AG20443 (cell line): ENCODE measurements at regions not wholly inside any gene's neighbourhood (a gene's known extent, or its start where the extent isn't known, plus 50 kb on each side); places are given as distances from the start of the nearest gene placed in this dataset.
A peak's percentile ranks its signal among the peaks of the same experiment; 100 is the strongest.
"Not testable (repeated sequence)": the region's sequence is repeated elsewhere in the genome, so short reads cannot be mapped to it uniquely, and the experiment has no call there.

ENCODE experiments used
- DNase-seq: peaks from one replicate; pipeline ENCODE4 v3.0.0; 2012; ENCODE audit warnings: low spot score, mixed read lengths

- no peak for DNase-seq
Observed at GRCh38 chr2:238750212-238750904, 97.5 kb upstream of the TWIST2 start.

GRCh38 chr2:238754259-238754658, 93.6 kb upstream of the TWIST2 start:
- DNase-seq, result no peak

DNA sequence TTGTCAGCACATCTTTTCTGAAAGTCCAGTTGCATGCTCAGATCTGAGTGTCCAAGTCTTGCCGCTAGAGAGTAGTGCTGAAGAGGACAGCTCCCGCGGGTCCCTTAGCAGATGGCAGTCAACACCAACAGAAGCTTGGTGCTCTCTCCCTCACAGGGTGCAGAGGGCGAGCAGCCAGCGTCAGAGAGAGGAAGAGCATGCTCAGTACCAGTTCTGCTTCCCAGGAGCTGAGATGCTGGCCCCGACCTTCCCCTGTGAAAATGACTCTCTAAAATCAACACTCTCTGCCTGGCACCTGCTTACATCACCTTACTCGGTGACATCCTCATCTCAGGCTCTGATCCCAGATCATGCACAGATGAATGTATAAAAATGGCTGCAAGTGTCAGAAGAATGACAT, 86.0 kb upstream of the TWIST2 start:
- peak; percentile 68 for DNase-seq

GRCh38 chr2:238763471-238763995, 84.4 kb upstream of the TWIST2 start:
- no peak for DNase-seq

DNA sequence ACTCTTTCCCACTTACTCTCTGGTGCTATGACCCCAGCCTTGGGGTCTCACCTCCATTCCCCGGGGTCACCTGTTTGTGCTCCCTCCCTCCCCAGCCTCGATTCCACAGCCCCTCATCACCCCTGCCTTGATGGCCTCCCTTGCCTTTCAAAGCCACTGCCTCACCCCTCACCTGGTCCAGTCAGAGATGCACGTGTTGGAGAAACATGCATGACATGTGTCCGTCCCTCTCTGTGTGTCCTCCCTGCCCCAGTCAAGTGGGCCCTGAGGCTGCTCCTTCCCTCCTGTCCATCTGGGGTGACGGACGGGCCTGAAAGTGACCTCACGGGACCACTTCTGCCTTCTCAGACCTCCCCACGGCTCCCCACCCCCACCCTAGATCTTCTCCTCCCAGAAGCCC, 82.3 kb upstream of the TWIST2 start:
- DNase-seq, result no peak

- DNase-seq, result no peak
Observed at GRCh38 chr2:238771218-238771617, 76.7 kb upstream of the TWIST2 start.

DNA sequence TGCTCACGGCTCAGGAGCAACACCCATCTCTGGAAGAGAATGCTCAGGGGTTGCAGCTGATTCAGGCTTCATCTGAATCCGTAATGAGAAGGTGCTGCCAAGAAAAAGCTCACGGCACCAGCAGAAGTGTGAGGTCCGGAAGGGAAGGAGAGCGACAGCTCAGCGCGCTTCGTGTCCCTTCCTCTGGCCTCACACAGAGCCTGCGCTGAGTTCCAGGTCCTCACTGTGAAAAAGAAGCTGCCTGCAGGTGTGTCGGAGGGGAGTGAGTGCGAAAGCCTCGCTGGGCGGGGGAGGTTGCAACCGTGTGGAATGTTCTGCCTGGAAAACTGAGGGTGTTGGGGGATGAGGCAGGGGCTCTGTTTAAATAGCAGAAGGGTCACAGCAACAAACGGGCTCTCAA, 76.2 kb upstream of the TWIST2 start:
- DNase-seq, result no peak

- no peak for DNase-seq
Observed at GRCh38 chr2:238772635-238773297, 75.1 kb upstream of the TWIST2 start.

GRCh38 chr2:238773472-238773871, 74.4 kb upstream of the TWIST2 start:
- no peak for DNase-seq

- no peak for DNase-seq
Observed at GRCh38 chr2:238774071-238774470, 73.8 kb upstream of the TWIST2 start.

- no peak for DNase-seq
Observed at GRCh38 chr2:238774980-238775509, 72.8 kb upstream of the TWIST2 start.

GRCh38 chr2:238775591-238775990, 72.3 kb upstream of the TWIST2 start:
- DNase-seq, result no peak

- no peak for DNase-seq
Observed at GRCh38 chr2:238776003-238776760, 71.7 kb upstream of the TWIST2 start.

- not testable (repeated sequence) for DNase-seq
Observed at GRCh38 chr2:238776761-238777046, 71.2 kb upstream of the TWIST2 start.

DNA sequence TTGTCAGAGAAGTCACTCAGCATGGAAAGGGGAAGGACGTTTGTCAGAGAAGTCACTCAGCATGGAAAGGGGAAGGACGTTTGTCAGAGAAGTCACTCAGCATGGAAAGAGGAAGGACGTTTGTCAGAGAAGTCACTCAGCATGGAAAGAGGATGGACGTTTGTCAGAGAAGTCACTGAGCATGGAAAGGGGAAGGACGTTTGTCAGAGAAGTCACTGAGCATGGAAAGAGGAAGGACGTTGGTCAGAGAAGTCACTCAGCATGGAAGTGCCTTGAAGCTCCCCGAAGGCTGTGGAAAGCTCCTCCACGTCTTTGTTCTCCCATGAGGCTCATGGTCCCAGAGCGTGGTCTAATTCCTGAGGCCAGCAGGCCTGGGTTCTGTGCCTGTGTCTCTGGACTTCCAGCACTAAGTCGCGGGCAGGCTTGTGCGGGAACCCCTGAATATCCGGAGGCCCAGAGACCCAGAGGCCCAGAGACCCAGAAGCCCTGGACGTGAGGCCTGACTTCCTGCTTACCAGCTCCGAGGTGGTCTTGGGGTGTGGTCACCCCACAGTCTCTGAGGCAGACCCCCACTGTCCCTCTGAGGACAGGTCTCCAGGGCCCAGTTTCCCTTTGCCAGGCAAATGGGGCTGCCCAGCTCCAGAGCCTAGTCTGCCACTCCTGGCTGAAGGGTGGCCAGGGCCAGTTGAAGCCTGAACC, 70.4 kb upstream of the TWIST2 start:
- no peak for DNase-seq

- DNase-seq, result peak; percentile 90
Observed at GRCh38 chr2:238784671-238785527, 63.0 kb upstream of the TWIST2 start.

GRCh38 chr2:238785528-238785860, 62.4 kb upstream of the TWIST2 start:
- peak; percentile 34 for DNase-seq

GRCh38 chr2:238786379-238786778, 61.5 kb upstream of the TWIST2 start:
- peak; percentile 73 for DNase-seq

- DNase-seq, result peak; percentile 39
Observed at GRCh38 chr2:238786792-238787490, 60.9 kb upstream of the TWIST2 start.

GRCh38 chr2:238787501-238787900, 60.4 kb upstream of the TWIST2 start:
- DNase-seq, result peak; percentile 44

DNA sequence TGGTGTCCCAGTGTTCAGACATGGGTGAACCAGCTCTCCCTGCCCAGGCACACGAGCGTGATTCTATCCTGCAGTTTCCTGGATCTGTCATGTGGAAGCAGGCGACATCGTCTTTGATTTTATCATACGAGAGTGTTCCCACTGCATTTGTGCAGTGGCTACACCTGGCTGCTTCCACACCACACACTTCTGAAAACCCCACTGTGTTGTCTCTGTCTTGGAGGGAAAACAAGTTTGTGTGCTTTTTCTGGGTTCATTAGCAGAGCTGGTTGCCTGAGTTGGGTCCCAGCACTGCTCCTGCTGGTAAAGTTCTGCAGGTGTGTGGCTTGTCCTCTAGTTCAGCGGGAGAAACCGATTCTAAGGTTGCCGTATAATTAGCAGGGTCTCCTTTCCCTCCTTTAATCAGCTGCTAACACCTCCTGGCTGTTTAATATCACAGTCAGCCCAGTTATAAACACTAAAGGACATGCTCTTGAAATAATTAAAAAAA, 58.5 kb upstream of the TWIST2 start:
- no peak for DNase-seq
